Stomach (tissue), 8 donors: ENCODE measurements at regions not wholly inside any gene's neighbourhood (a gene's known extent, or its start where the extent isn't known, plus 50 kb on each side); places are given as distances from the start of the nearest gene placed in this dataset.

ENCODE experiments used
- DNase-seq, 2 donors: peaks; one replicate each; pipeline versions ENCODE4 v3.0.0 to v3.0.0-alpha.2; 2013 to 2019
- H3K27ac ChIP-seq, 5 donors: fragments of 200-600 bp in 4 of 5; sonication (generic) in 4 of 5; one replicate each; pipeline ENCODE4 v1.5.1; 2013 to 2019; ENCODE audit warnings: mild to moderate bottlenecking in 1 of 5, moderate library complexity in 1 of 5
- H3K27me3 ChIP-seq, 3 donors: fragments of 200-600 bp; sonication (generic); one replicate each; pipeline ENCODE4 v1.5.1; 2017 to 2019; ENCODE audit warnings: mixed run types in 1 of 3
- H3K36me3 ChIP-seq, 4 donors: fragments of 200-600 bp; sonication (generic); 1 replicate in 3 of 4; 2 replicates in 1 of 4; pipeline ENCODE4 v1.5.1; 2016 to 2019
- H3K4me1 ChIP-seq, 4 donors: fragments of 200-600 bp; sonication (generic); one replicate each; pipeline ENCODE4 v1.5.1; 2016 to 2019
- H3K4me3 ChIP-seq, 4 donors: fragments of 200-600 bp; sonication (generic) in 3 of 4; one replicate each; pipeline ENCODE4 v1.5.1; 2016 to 2019; ENCODE audit warnings: mild to moderate bottlenecking in 1 of 4
- H3K9me3 ChIP-seq, 4 donors: fragments of 200-600 bp; sonication (generic); one replicate each; pipeline ENCODE4 v1.5.1; 2016 to 2019
- CTCF ChIP-seq, 7 experiments: fragments of 450-650 bp in 4 of 7; fragments of 200-600 bp in 3 of 7; sonication (generic) in 3 of 7; IDR thresholded peaks; one replicate each; pipeline ENCODE4 v1.5.1; 2016 to 2019; ENCODE audit warnings: antibody characterized with exemption in 7 of 7, control low read depth in 2 of 7, mild to moderate bottlenecking in 1 of 7
- EP300 ChIP-seq: sonication (generic); formaldehyde crosslinking; IDR thresholded peaks from one replicate; pipeline ENCODE4 v1.6.1; 2017; ENCODE audit warnings: antibody characterized with exemption
- POLR2A ChIP-seq, 4 donors: fragments of 450-650 bp; IDR thresholded peaks; one replicate each; pipeline ENCODE4 v1.6.1; 2016; ENCODE audit warnings: antibody characterized with exemption in 4 of 4, control low read depth in 2 of 4, mild to moderate bottlenecking in 1 of 4, moderate library complexity in 1 of 4
- POLR2AphosphoS5 ChIP-seq, 3 donors: sonication (generic); formaldehyde crosslinking; IDR thresholded peaks; one replicate each; pipeline ENCODE4 v1.6.1; 2016; ENCODE audit warnings: antibody characterized with exemption in 3 of 3
- WGBS, 5 donors: extraction: QIAGEN DNeasy Blood & Tissue Kit in 3 of 5; methylation state at CpG; one replicate each; pipeline versions ENCODE4 v1.1.5 to v1.1.7; 2013 to 2018; 5-methylcytosine and 5-hydroxymethylcytosine counted together
- intact Hi-C: fragments of 100-400 bp; cut with DNase I; formaldehyde crosslinking; loops from one replicate; pipeline ENCODE4 v1.15.1; 2023; ENCODE audit warnings: low total_unique reads
- donor health status: healthy with polysubstance abuse.
- donor health status: Bipolar disorder and iron deficiency.
- donor health status: healthy.

- Histone ChIP-seq H3K4me1 (peaks cover 0 to 27% (median 20%) of the 10 kb centered on the region in 4 donors), H3K4me3 (no peak overlapping the region), H3K27me3 (peaks cover 0 to 32% (median 0%) of the 10 kb centered on the region in 3 donors), H3K36me3 (no peaks in the 10 kb centered on the region), H3K9me3 (no peaks in the 10 kb centered on the region), H3K27ac (no peak overlapping the region)
- intact Hi-C loops: no loop called here
- TF ChIP-seq EP300: no peak
- no peak for TF ChIP-seq POLR2A (IDR thresholded peaks at IDR 0.05)
- TF ChIP-seq POLR2AphosphoS5 (IDR thresholded peaks at IDR 0.05): no peak
- DNase-seq: no peak
- WGBS, 5 donors: 70 to 80% (median 77%) methylated on average over 7 of the region's 7 CpGs
Measured at GRCh38 chr12:4119157-4119761, 154.3 kb upstream of the CCND2 start.

GRCh38 chr12:4118601-4119156 is 154.9 kb upstream of the CCND2 start:
- intact Hi-C loops: no loop called here
- 57 to 70% (median 67%) methylated on average over 7 of the region's 7 CpGs for WGBS, 5 donors

GRCh38 chr12:4118017-4118510 is 155.5 kb upstream of the CCND2 start:
- DNase-seq: peak in 1 of 2 donors; percentile 75
- H3K4me1 ChIP-seq: peaks cover 0 to 27% (median 20%) of the 10 kb centered on the region in 4 donors
- no peaks in the 10 kb centered on the region for H3K9me3 ChIP-seq
- H3K36me3 ChIP-seq: no peaks in the 10 kb centered on the region
- H3K27me3 ChIP-seq: peaks cover 0 to 24% (median 3%) of the 10 kb centered on the region in 3 donors
- no peak overlapping the region for H3K27ac ChIP-seq
- 14 to 30% (median 20%) methylated on average over 7 of the region's 7 CpGs for WGBS, 5 donors
- no peak overlapping the region for H3K4me3 ChIP-seq
- intact Hi-C loops: no loop called here
- TF ChIP-seq POLR2AphosphoS5 (IDR thresholded peaks at IDR 0.05) (no peak), POLR2A (IDR thresholded peaks at IDR 0.05) (no peak), EP300 (no peak), CTCF (IDR thresholded peaks at IDR 0.05) (no peak)

More at GRCh38 chr12:4118601-4119156, 154.9 kb upstream of the CCND2 start:
- DNase-seq: no peak
- Histone ChIP-seq H3K4me1 (peaks cover 0 to 27% (median 20%) of the 10 kb centered on the region in 4 donors), H3K9me3 (no peaks in the 10 kb centered on the region), H3K27ac (no peak overlapping the region), H3K27me3 (peaks cover 0 to 26% (median 0%) of the 10 kb centered on the region in 3 donors), H3K36me3 (no peaks in the 10 kb centered on the region), H3K4me3 (no peak overlapping the region)
- TF ChIP-seq CTCF (IDR thresholded peaks at IDR 0.05) (no peak), POLR2A (IDR thresholded peaks at IDR 0.05) (no peak), EP300 (no peak), POLR2AphosphoS5 (IDR thresholded peaks at IDR 0.05) (no peak)

GRCh38 chr12:4117386-4118016 is 156.1 kb upstream of the CCND2 start:
- WGBS, 5 donors: 74 to 80% (median 75%) methylated on average over 12 of the region's 12 CpGs
- Histone ChIP-seq H3K27me3 (peaks cover 0 to 30% (median 5%) of the 10 kb centered on the region in 3 donors), H3K9me3 (no peaks in the 10 kb centered on the region), H3K4me3 (no peak overlapping the region), H3K36me3 (no peaks in the 10 kb centered on the region), H3K4me1 (peaks cover 0 to 27% (median 20%) of the 10 kb centered on the region in 4 donors), H3K27ac (no peak overlapping the region)
- no peak for DNase-seq
- intact Hi-C loops: no loop called here
- TF ChIP-seq POLR2AphosphoS5 (IDR thresholded peaks at IDR 0.05) (no peak), POLR2A (IDR thresholded peaks at IDR 0.05) (no peak), CTCF (IDR thresholded peaks at IDR 0.05) (no peak), EP300 (no peak)
